SK-N-MC (cell line): ENCODE measurements at regions not wholly inside any gene's neighbourhood (a gene's known extent, or its start where the extent isn't known, plus 50 kb on each side); places are given as distances from the start of the nearest gene placed in this dataset.

ENCODE experiments used
- EZH2 ChIP-seq: fragments of 200-600 bp; sonication (generic); IDR thresholded peaks from one replicate; pipeline ENCODE4 v1.6.1; 2017; ENCODE audit warnings: antibody characterized with exemption
- FOXP2 ChIP-seq: optimal IDR thresholded peaks from 2 replicates; pipeline ENCODE3; 2011; ENCODE audit warnings: mild to moderate bottlenecking, moderate library complexity; ENCODE audit not compliant: insufficient read depth; ENCODE audit errors: extremely low read length, control extremely low read depth
- POLR2AphosphoS5 ChIP-seq: IDR thresholded peaks from 2 replicates; pipeline ENCODE4 v1.6.1; 2012; ENCODE audit warnings: mild to moderate bottlenecking, low read depth, low read length, borderline replicate concordance

- TF ChIP-seq EZH2, result no peak
- no peak for TF ChIP-seq POLR2AphosphoS5
- TF ChIP-seq FOXP2, result no peak
Measured at GRCh38 chr1:208419746-208420420, 175.7 kb upstream of the PLXNA2 start.
